HCT116 (cell line): ENCODE measurements at regions not wholly inside any gene's neighbourhood (a gene's known extent, or its start where the extent isn't known, plus 50 kb on each side); places are given as distances from the start of the nearest gene placed in this dataset.

Experiments used
- ATAC-seq: fragments of 200-7000 bp; cut with Tn5 transposase; 2 replicates; pipeline ENCODE4 v1.9.1; 2020; ENCODE audit warnings: mild to moderate bottlenecking, moderate library complexity
- BruUV-seq: library from RNA; stranded (reverse); fragments of 400-500 nt; replicated peaks from 2 replicates; lab custom pipeline; 2021; lab: Mats Ljungman, UMichigan
- CTCF ChIA-PET: fragments of 300-600 bp; sonication (Branson Sonifier 250); formaldehyde crosslinking; loops from one replicate; lab custom pipeline; 2021; ENCODE audit warnings: antibody characterized with exemption; lab: Charles Lee
- POLR2A ChIA-PET: fragments of 300-600, 350-600 bp; sonication (Branson Sonifier 250); formaldehyde crosslinking; loops from one replicate; lab custom pipeline; 2021; ENCODE audit warnings: antibody characterized with exemption; lab: Charles Lee
- RAD21 ChIA-PET, 2 experiments: fragments of 300-600 bp; sonication (Branson Sonifier 250); formaldehyde crosslinking; loops; one replicate each; lab custom pipeline; 2023; ENCODE audit warnings: low total read pairs in 2 of 2; ENCODE audit not compliant: uncharacterized antibody in 2 of 2, unreplicated experiment in 2 of 2, low non-redundant PET in 1 of 2; lab: Charles Lee
- DNase-seq: peaks from one replicate; pipeline ENCODE4 v3.0.0-alpha.2; 2010; ENCODE audit warnings: low read depth, low spot score
- H2AFZ ChIP-seq: fragments of 200-600 bp; shearing (Covaris generic), sonication (generic); 2 replicates; pipeline ENCODE4 v1.6.1; 2017; ENCODE audit warnings: low read depth, mixed run types, mixed read lengths, antibody characterized with exemption, low read length; ENCODE audit not compliant: poor library complexity, severe bottlenecking
- H3K27ac ChIP-seq: 2 replicates; pipeline ENCODE4 v1.5.1; 2012; ENCODE audit warnings: low read depth, low read length
- H3K27me3 ChIP-seq: fragments of 200-600 bp; sonication (generic); 2 replicates; pipeline ENCODE4 v1.6.1; 2016; ENCODE audit warnings: mixed run types, low read length, mixed read lengths; ENCODE audit not compliant: insufficient read depth
- H3K36me3 ChIP-seq, 2 experiments: fragments of 200-500 bp in 1 of 2; fragments of 200-600 bp in 1 of 2; sonication (Bioruptor generic) in 1 of 2; sonication (generic) in 1 of 2; 2 replicates each; pipeline versions ENCODE4 v1.5.1 to v1.6.1; 2014 to 2016; ENCODE audit warnings: low read length in 2 of 2, inconsistent platforms in 1 of 2, mixed read lengths in 1 of 2, mixed run types in 1 of 2; ENCODE audit not compliant: insufficient read depth in 2 of 2, control insufficient read depth in 1 of 2
- H3K4me1 ChIP-seq, 2 experiments: fragments of 200-600 bp in 1 of 2; sonication (generic) in 1 of 2; 2 replicates each; pipeline versions ENCODE4 v1.5.1 to v1.6.1; 2012 to 2017; ENCODE audit warnings: low read length in 2 of 2, inconsistent platforms in 1 of 2, mild to moderate bottlenecking in 1 of 2, mixed read lengths in 1 of 2, mixed run types in 1 of 2, moderate library complexity in 1 of 2; ENCODE audit not compliant: insufficient read depth in 2 of 2, control insufficient read depth in 1 of 2
- H3K4me2 ChIP-seq: fragments of 200-600 bp; sonication (generic); 2 replicates; pipeline ENCODE4 v1.6.1; 2017; ENCODE audit warnings: mixed run types, low read length, mixed read lengths
- H3K4me3 ChIP-seq, 2 experiments: fragments of 200-600 bp in 1 of 2; sonication (generic) in 1 of 2; replicated peaks in 1 of 2; 2 replicates each; pipeline ENCODE4 v1.5.1; 2011 to 2016; ENCODE audit warnings: low read length in 2 of 2, control low read depth in 1 of 2, low read depth in 1 of 2, mild to moderate bottlenecking in 1 of 2, mixed read lengths in 1 of 2, mixed run types in 1 of 2
- H3K79me2 ChIP-seq: fragments of 200-600 bp; sonication (generic); 2 replicates; pipeline ENCODE4 v1.6.1; 2017; ENCODE audit warnings: mild to moderate bottlenecking, mixed run types, low read length, moderate library complexity, mixed read lengths; ENCODE audit not compliant: insufficient read depth
- H3K9ac ChIP-seq: fragments of 200-600 bp; sonication (generic); 2 replicates; pipeline ENCODE4 v1.6.1; 2016; ENCODE audit warnings: low read length, mixed read lengths
- H3K9me2 ChIP-seq: fragments of 200-600 bp; sonication (generic), shearing (Covaris generic); 2 replicates; pipeline ENCODE4 v1.6.1; 2017; ENCODE audit warnings: mixed run types, mild to moderate bottlenecking, moderate library complexity; ENCODE audit not compliant: insufficient read depth
- H3K9me3 ChIP-seq, 2 experiments: fragments of 200-500 bp in 1 of 2; fragments of 200-600 bp in 1 of 2; sonication (Bioruptor generic) in 1 of 2; sonication (generic) in 1 of 2; 2 replicates each; pipeline ENCODE4 v1.6.1; 2014 to 2017; ENCODE audit warnings: low read length in 2 of 2, mixed read lengths in 2 of 2, inconsistent platforms in 1 of 2, low read depth in 1 of 2, mild to moderate bottlenecking in 1 of 2, mixed run types in 1 of 2, moderate library complexity in 1 of 2; ENCODE audit not compliant: control insufficient read depth in 1 of 2, insufficient read depth in 1 of 2
- H4K20me1 ChIP-seq: fragments of 200-600 bp; sonication (generic), shearing (Covaris generic); 2 replicates; pipeline ENCODE4 v1.6.1; 2017; ENCODE audit warnings: mixed run types, mild to moderate bottlenecking, moderate library complexity; ENCODE audit not compliant: insufficient read depth
- ATF3 ChIP-seq: IDR thresholded peaks from 2 replicates; pipeline ENCODE4 v1.6.1; 2012
- CBX3 ChIP-seq: IDR thresholded peaks from 2 replicates; pipeline ENCODE4 v1.6.1; 2012; ENCODE audit warnings: low read depth
- CEBPB ChIP-seq: IDR thresholded peaks from 2 replicates; pipeline ENCODE4 v1.6.1; 2012; ENCODE audit warnings: low read depth
- EGR1 ChIP-seq: IDR thresholded peaks from 2 replicates; pipeline ENCODE4 v1.6.1; 2012; ENCODE audit warnings: low read depth
- ELF1 ChIP-seq: IDR thresholded peaks from 2 replicates; pipeline ENCODE4 v1.6.1; 2012; ENCODE audit warnings: low read depth, borderline replicate concordance
- EZH2 ChIP-seq: fragments of 200-600 bp; sonication (generic); IDR thresholded peaks from 2 replicates; pipeline ENCODE4 v1.6.1; 2017; ENCODE audit warnings: antibody characterized with exemption, mixed run types
- EZH2phosphoT487 ChIP-seq: fragments of 200-600 bp; IDR thresholded peaks from 2 replicates; pipeline ENCODE4 v1.6.1; 2018; ENCODE audit warnings: antibody characterized with exemption, borderline replicate concordance
- JUND ChIP-seq: IDR thresholded peaks from 2 replicates; pipeline ENCODE4 v1.6.1; 2012
- MAX ChIP-seq: IDR thresholded peaks from 2 replicates; pipeline ENCODE4 v1.6.1; 2012
- POLR2AphosphoS5 ChIP-seq: IDR thresholded peaks from 2 replicates; pipeline ENCODE4 v1.6.1; 2011; ENCODE audit warnings: mild to moderate bottlenecking, low read depth, low read length, moderate library complexity
- REST ChIP-seq: IDR thresholded peaks from 2 replicates; pipeline ENCODE4 v1.6.1; 2012; ENCODE audit warnings: low read depth
- SIN3A ChIP-seq: IDR thresholded peaks from 2 replicates; pipeline ENCODE4 v1.6.1; 2012; ENCODE audit warnings: low read depth
- SP1 ChIP-seq: IDR thresholded peaks from 2 replicates; pipeline ENCODE4 v1.6.1; 2012; ENCODE audit warnings: low read depth
- SRF ChIP-seq: IDR thresholded peaks from 2 replicates; pipeline ENCODE4 v1.6.1; 2012; ENCODE audit warnings: low read depth
- TCF7L2 ChIP-seq: IDR thresholded peaks from 2 replicates; pipeline ENCODE4 v1.7.0; 2011; ENCODE audit warnings: borderline replicate concordance, inconsistent platforms; ENCODE audit not compliant: insufficient read depth, insufficient read length; ENCODE audit errors: extremely low read depth
- ZFX ChIP-seq: fragments of 450-650 bp; IDR thresholded peaks from 2 replicates; pipeline ENCODE4 v1.6.1; 2017
- intact Hi-C: fragments of 100-400 bp; cut with micrococcal nuclease; formaldehyde crosslinking; loops from 2 replicates; pipeline ENCODE4 v1.10.0; 2022

GRCh38 chr1:39151267-39151666, 53.2 kb upstream of the MACF1 start:
- peaks cover 11% of the 10 kb centered on the region; the same call in 1 of the 2 replicates for H3K79me2 ChIP-seq
- RAD21 ChIA-PET, result no interaction called here
- H3K4me3 ChIP-seq, result no peak overlapping the region
- no peaks in the 10 kb centered on the region for H3K9me2 ChIP-seq
- intact Hi-C loops, result no loop called here
- no peak overlapping the region for H3K4me2 ChIP-seq
- DNase-seq, result no peak
- no peak overlapping the region for H2AFZ ChIP-seq
- BruUV-seq, result no TSS peak
- H3K27me3 ChIP-seq, result no peaks in the 10 kb centered on the region
- ATAC-seq, result no peak
- H3K36me3 ChIP-seq, result no peaks in the 10 kb centered on the region
- TF ChIP-seq EZH2 (no peak), EGR1 (no peak), CBX3 (no peak), SP1 (no peak), SIN3A (no peak), ELF1 (no peak), TCF7L2 (no peak), JUND (no peak), SRF (no peak), MAX (no peak), REST (no peak), EZH2phosphoT487 (no peak), ZFX (no peak), ATF3 (no peak), CEBPB (no peak), POLR2AphosphoS5 (no peak)
- TF ChIP-seq, all 23 proteins: peak for 0
- ChIA-PET CTCF (no interaction called here), POLR2A (no interaction called here)
- Histone ChIP-seq H3K9ac (no peak overlapping the region), H3K9me3 (no peaks in the 10 kb centered on the region), H3K4me1 (peaks cover 0 to 9% of the 10 kb centered on the region in 2 experiments; a peak in 1 of 4 replicates), H3K27ac (no peak overlapping the region), H4K20me1 (no peaks in the 10 kb centered on the region)
